K562 (cell line): ENCODE measurements at regions not wholly inside any gene's neighbourhood (a gene's known extent, or its start where the extent isn't known, plus 50 kb on each side); places are given as distances from the start of the nearest gene placed in this dataset.
A peak's percentile ranks its signal among the peaks of the same experiment; 100 is the strongest.

ENCODE experiments used
- ATAC-seq: fragments of 200-7000 bp; cut with Tn5 transposase; 3 replicates; pipeline ENCODE4 v1.9.1; 2020; ENCODE audit warnings: moderate library complexity
- BruUV-seq: library from RNA; stranded (reverse); fragments of 400-500 nt; replicated peaks from 2 replicates; lab custom pipeline; 2021; lab: Mats Ljungman, UMichigan
- CTCF ChIA-PET: fragments of 300-600 bp; formaldehyde crosslinking; extraction: SDS; loops from one replicate; lab custom pipeline; 2021; ENCODE audit warnings: low intra/inter-chr PET ratio; lab: Yijun Ruan, JAX
- POLR2A ChIA-PET: fragments of 300-600, 350-650 bp; sonication (Branson Sonifier 250); formaldehyde crosslinking; extraction: SDS; loops from one replicate; lab custom pipeline; 2021; ENCODE audit warnings: antibody characterized with exemption, inconsistent platforms; lab: Yijun Ruan, JAX
- DNase-seq, 4 experiments: peaks; one replicate each; pipeline versions ENCODE4 v3.0.0 to v3.0.0-alpha.2; 2011 to 2018; ENCODE audit warnings: low spot score in 3 of 4, mixed read lengths in 3 of 4; ENCODE audit errors: extremely low read depth in 1 of 4
- FAIRE-seq: peaks from 2 replicates; lab custom pipeline; 2011; peaks lifted over from hg19 to GRCh38; lab: Jason Lieb, UNC
- H2AFZ ChIP-seq: 2 replicates; pipeline ENCODE4 v1.6.0; 2011; ENCODE audit warnings: low read depth, low read length, control low read depth, inconsistent platforms
- H3K27ac ChIP-seq: fragments of 200-600 bp; 3 replicates; pipeline ENCODE4 v1.8.0; 2011; ENCODE audit warnings: low read depth, mild to moderate bottlenecking, control low read depth, inconsistent platforms, low read length, moderate library complexity, mixed read lengths; ENCODE audit errors: extremely low read depth
- H3K27me3 ChIP-seq, 2 experiments: fragments of 300-600 bp in 1 of 2; 2 replicates in 1 of 2; 3 replicates in 1 of 2; pipeline versions ENCODE4 v1.6.0 to v1.8.0; 2011; ENCODE audit warnings: inconsistent platforms in 2 of 2, low read length in 2 of 2, mild to moderate bottlenecking in 1 of 2, mixed read lengths in 1 of 2, moderate library complexity in 1 of 2; ENCODE audit not compliant: control insufficient read depth in 2 of 2, insufficient read depth in 2 of 2
- H3K36me3 ChIP-seq: fragments of 300-600 bp; 3 replicates; pipeline ENCODE4 v1.8.0; 2011; ENCODE audit warnings: mild to moderate bottlenecking, low read length, inconsistent platforms; ENCODE audit not compliant: control insufficient read depth, insufficient read depth
- H3K4me1 ChIP-seq, 2 experiments: fragments of 200-600 bp in 1 of 2; replicated peaks in 1 of 2; 2 replicates in 1 of 2; 3 replicates in 1 of 2; pipeline versions ENCODE4 v1.5.1 to v1.8.0; 2011; ENCODE audit warnings: inconsistent platforms in 2 of 2, low read length in 2 of 2, mild to moderate bottlenecking in 1 of 2, mixed read lengths in 1 of 2, moderate library complexity in 1 of 2; ENCODE audit not compliant: control insufficient read depth in 2 of 2, insufficient read depth in 2 of 2
- H3K4me2 ChIP-seq: 2 replicates; pipeline ENCODE4 v1.6.1; 2011; ENCODE audit warnings: low read length, control low read depth, inconsistent platforms, mixed read lengths; ENCODE audit not compliant: insufficient read depth
- H3K4me3 ChIP-seq: fragments of 200-600 bp; sonication (generic), shearing (Covaris generic); 2 replicates; pipeline ENCODE4 v1.5.1; 2016; ENCODE audit warnings: control low read depth, inconsistent platforms
- H3K79me2 ChIP-seq: fragments of 200-600 bp; 3 replicates; pipeline ENCODE4 v1.8.0; 2011; ENCODE audit warnings: low read length, inconsistent platforms; ENCODE audit not compliant: control insufficient read depth, insufficient read depth
- H3K9ac ChIP-seq, 2 experiments: 2 replicates each; pipeline versions ENCODE4 v1.6.0 to v1.6.1; 2011; ENCODE audit warnings: low read depth in 2 of 2, low read length in 2 of 2, control low read depth in 1 of 2, inconsistent platforms in 1 of 2, mild to moderate bottlenecking in 1 of 2, mixed read lengths in 1 of 2; ENCODE audit not compliant: insufficient read depth in 1 of 2
- H3K9me1 ChIP-seq: one replicate; pipeline ENCODE4 v1.6.0; 2011; ENCODE audit warnings: inconsistent platforms, mild to moderate bottlenecking, low read length, moderate library complexity; ENCODE audit not compliant: control insufficient read depth, insufficient read depth
- H3K9me3 ChIP-seq: replicated peaks from 2 replicates; pipeline ENCODE4 v1.5.1; 2011; ENCODE audit warnings: low read depth, low read length, inconsistent platforms; ENCODE audit not compliant: control insufficient read depth, insufficient read depth
- H4K20me1 ChIP-seq: replicated peaks from 2 replicates; pipeline ENCODE4 v1.6.1; 2011; ENCODE audit warnings: low read length, inconsistent platforms, mixed read lengths; ENCODE audit not compliant: control insufficient read depth, insufficient read depth
- JUND ChIP-seq, 2 experiments: IDR thresholded peaks; 2 replicates in 1 of 2; 3 replicates in 1 of 2; pipeline ENCODE4 v1.6.1; 2011; ENCODE audit warnings: borderline replicate concordance in 2 of 2, low read depth in 2 of 2, low read length in 2 of 2, improper control_type of control experiment in 1 of 2, missing biosample characterization in 1 of 2, missing genetic modification characterization in 1 of 2, missing genetic modification reagents in 1 of 2
- NFE2 ChIP-seq: IDR thresholded peaks from 2 replicates; pipeline ENCODE4 v1.6.1; 2014; ENCODE audit warnings: antibody characterized with exemption, low read depth
- RBM25 ChIP-seq: fragments of 200-400 bp; formaldehyde crosslinking; IDR thresholded peaks from 2 replicates; pipeline ENCODE4 v1.6.1; 2018; ENCODE audit warnings: low read length, low read depth, moderate library complexity; ENCODE audit not compliant: severe bottlenecking
- SMARCA4 ChIP-seq: fragments of 450-650 bp; IDR thresholded peaks from 2 replicates; pipeline ENCODE4 v1.6.1; 2016
- SOX6 ChIP-seq: fragments of 450-650 bp; IDR thresholded peaks from 2 replicates; pipeline ENCODE4 v1.6.1; 2014; ENCODE audit warnings: mild to moderate bottlenecking
- XRCC3 ChIP-seq: fragments of 450-650 bp; IDR thresholded peaks from 2 replicates; pipeline ENCODE4 v1.6.1; 2017; ENCODE audit warnings: mild to moderate bottlenecking, moderate library complexity
- ZNF12 ChIP-seq: sonication (generic); formaldehyde crosslinking; IDR thresholded peaks from 2 replicates; pipeline ENCODE4 v1.4.0; 2020; ENCODE audit warnings: mild to moderate bottlenecking, missing genetic modification reagents
- ZSCAN29 ChIP-seq: fragments of 450-650 bp; IDR thresholded peaks from 2 replicates; pipeline ENCODE4 v1.6.1; 2017
- WGBS: fragments of 100-300 bp; shearing (Covaris generic); methylation state at CpG from one replicate; pipeline ENCODE4 v1.1.6; 2016; ENCODE audit warnings: low coverage, mixed read lengths; ENCODE audit not compliant: insufficient coverage; ENCODE audit errors: missing lambda C conversion rate; 5-methylcytosine and 5-hydroxymethylcytosine counted together
- in situ Hi-C: fragments of 300-500 bp; cut with MboI; formaldehyde crosslinking; loops from 4 replicates; pipeline ENCODE4 v1.15.0; 2018; ENCODE audit warnings: inconsistent platforms, mixed read lengths
- intact Hi-C: fragments of 100-400 bp; cut with micrococcal nuclease; formaldehyde crosslinking; loops from 2 replicates; pipeline ENCODE4 v1.14.2; 2022
- TF ChIP-seq, protein P1 (sequence below), 2 experiments: fragments of 450-650 bp in 1 of 2; sonication (generic) in 1 of 2; formaldehyde crosslinking in 1 of 2; IDR thresholded peaks in 1 of 2; conservative IDR thresholded peaks in 1 of 2; 2 replicates each; pipeline versions ENCODE4 v1.6.1 to v1.8.1; 2016 to 2023; ENCODE audit warnings: mild to moderate bottlenecking in 2 of 2, moderate library complexity in 2 of 2, inconsistent platforms in 1 of 2, missing genetic modification reagents in 1 of 2
- TF ChIP-seq, protein P2 (sequence below), 2 experiments: fragments of 450-650 bp; formaldehyde crosslinking in 1 of 2; IDR thresholded peaks; 2 replicates each; pipeline versions ENCODE4 v1.4.0 to v1.6.1; 2014 to 2020; ENCODE audit warnings: mild to moderate bottlenecking in 2 of 2, borderline replicate concordance in 1 of 2, low read depth in 1 of 2

DNA sequence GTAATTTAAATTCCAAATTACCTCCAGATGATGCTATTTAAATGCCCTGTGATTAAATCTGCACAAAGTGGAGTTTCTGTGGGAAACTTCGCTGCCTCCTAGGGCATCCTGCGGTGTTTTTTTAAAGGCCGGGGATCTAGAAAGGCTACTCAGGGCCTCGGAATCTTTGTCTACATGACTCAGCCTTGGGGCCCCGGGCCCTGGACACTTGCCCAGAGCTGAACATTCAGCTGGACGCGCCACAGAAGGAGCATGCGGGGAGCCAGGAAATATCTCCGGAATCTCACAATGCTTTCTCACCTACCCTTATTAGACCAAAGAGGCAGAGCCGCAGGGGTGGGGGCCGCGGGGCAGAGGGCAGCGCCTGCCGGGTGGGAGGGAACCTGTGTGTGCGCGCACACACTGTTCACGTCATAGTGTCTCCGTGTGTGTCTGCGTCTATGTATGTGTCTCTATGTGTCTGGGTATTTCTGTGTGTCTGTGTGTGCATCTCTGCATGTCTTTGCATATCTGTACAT, 145.5 kb upstream of the TPM1 start:
- no peak overlapping the region for H3K4me3 ChIP-seq
- peaks cover 4 to 10% of the 10 kb centered on the region in 2 experiments; a peak in 4 of 5 replicates for H3K4me1 ChIP-seq
- peak; percentile 77 for FAIRE-seq
- peak overlapping the region; percentile 31; the same call in 1 of the 2 replicates for H3K4me2 ChIP-seq
- CTCF ChIA-PET: no interaction called here
- no peaks in the 10 kb centered on the region for H3K9me3 ChIP-seq
- 0 out of 2 replicates have a peak, but pooled peaks cover 3% of the 10 kb centered on the region for H4K20me1 ChIP-seq
- peaks cover 16 to 27% of the 10 kb centered on the region in 2 experiments for H3K27me3 ChIP-seq
- no peak overlapping the region for H3K9ac ChIP-seq
- no peak overlapping the region for H3K27ac ChIP-seq
- POLR2A ChIA-PET: interaction anchor here (1.0 kb wide), 2 partner anchors 16 to 22 kb away, joined by 3 read pairs; no protein-coding TSS in a partner anchor
- no peaks in the 10 kb centered on the region for H3K36me3 ChIP-seq
- no TSS peak for BruUV-seq
- intact Hi-C loops: no loop called here
- 2% methylated on average over 19 of the region's 19 CpGs for WGBS
- no peaks in the 10 kb centered on the region for H3K79me2 ChIP-seq
- DNase-seq: peak; percentile 26 to 67 (median 48)
- peak; percentile 94 for ATAC-seq
- in situ Hi-C loops: no loop called here
- no peak overlapping the region for H2AFZ ChIP-seq
- H3K9me1 ChIP-seq: peaks cover 3% of the 10 kb centered on the region
- TF ChIP-seq RBM25 (no peak), ZSCAN29 (no peak), JUND (IDR thresholded peaks at IDR 0.05; ENCODE audit: borderline replicate concordance, low read depth, low read length) (peak; percentile 76), JUND (tag; IDR thresholded peaks at IDR 0.05; ENCODE audit: borderline replicate concordance, low read depth, low read length) (peak; percentile 70; the same call in 1 of the 3 replicates), ZNF12 (CRISPR knock-in tag) (no peak), XRCC3 (no peak), SMARCA4 (peak; percentile 47; the same call in 1 of the 2 replicates), NFE2 (peak; percentile 47; the same call in 1 of the 2 replicates), SOX6 (0 out of 2 replicates have a peak, but pooled peaks have one; percentile 27)
- TF ChIP-seq, protein P1, sequence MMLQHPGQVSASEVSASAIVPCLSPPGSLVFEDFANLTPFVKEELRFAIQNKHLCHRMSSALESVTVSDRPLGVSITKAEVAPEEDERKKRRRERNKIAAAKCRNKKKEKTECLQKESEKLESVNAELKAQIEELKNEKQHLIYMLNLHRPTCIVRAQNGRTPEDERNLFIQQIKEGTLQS (IDR thresholded peaks at IDR 0.05): peak; percentile 40; the same call in 1 of the 2 replicates
- TF ChIP-seq, protein P1 (CRISPR knock-in tag; conservative IDR thresholded peaks at IDR 0.05): no peak
- TF ChIP-seq, protein P2, sequence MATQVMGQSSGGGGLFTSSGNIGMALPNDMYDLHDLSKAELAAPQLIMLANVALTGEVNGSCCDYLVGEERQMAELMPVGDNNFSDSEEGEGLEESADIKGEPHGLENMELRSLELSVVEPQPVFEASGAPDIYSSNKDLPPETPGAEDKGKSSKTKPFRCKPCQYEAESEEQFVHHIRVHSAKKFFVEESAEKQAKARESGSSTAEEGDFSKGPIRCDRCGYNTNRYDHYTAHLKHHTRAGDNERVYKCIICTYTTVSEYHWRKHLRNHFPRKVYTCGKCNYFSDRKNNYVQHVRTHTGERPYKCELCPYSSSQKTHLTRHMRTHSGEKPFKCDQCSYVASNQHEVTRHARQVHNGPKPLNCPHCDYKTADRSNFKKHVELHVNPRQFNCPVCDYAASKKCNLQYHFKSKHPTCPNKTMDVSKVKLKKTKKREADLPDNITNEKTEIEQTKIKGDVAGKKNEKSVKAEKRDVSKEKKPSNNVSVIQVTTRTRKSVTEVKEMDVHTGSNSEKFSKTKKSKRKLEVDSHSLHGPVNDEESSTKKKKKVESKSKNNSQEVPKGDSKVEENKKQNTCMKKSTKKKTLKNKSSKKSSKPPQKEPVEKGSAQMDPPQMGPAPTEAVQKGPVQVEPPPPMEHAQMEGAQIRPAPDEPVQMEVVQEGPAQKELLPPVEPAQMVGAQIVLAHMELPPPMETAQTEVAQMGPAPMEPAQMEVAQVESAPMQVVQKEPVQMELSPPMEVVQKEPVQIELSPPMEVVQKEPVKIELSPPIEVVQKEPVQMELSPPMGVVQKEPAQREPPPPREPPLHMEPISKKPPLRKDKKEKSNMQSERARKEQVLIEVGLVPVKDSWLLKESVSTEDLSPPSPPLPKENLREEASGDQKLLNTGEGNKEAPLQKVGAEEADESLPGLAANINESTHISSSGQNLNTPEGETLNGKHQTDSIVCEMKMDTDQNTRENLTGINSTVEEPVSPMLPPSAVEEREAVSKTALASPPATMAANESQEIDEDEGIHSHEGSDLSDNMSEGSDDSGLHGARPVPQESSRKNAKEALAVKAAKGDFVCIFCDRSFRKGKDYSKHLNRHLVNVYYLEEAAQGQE (IDR thresholded peaks at IDR 0.05; ENCODE audit: borderline replicate concordance): no peak
- TF ChIP-seq, protein P2 (CRISPR knock-in tag; IDR thresholded peaks at IDR 0.05; ENCODE audit: low read depth): no peak
